NCI-H2107 treated with DMSO at 0.1 percent for 48 hours (cell line): ENCODE measurements at regions not wholly inside any gene's neighbourhood (a gene's known extent, or its start where the extent isn't known, plus 50 kb on each side); places are given as distances from the start of the nearest gene placed in this dataset.

Source experiments
- DNase-seq: peaks from one replicate; lab custom pipeline; 2025; ENCODE audit not compliant: unreplicated experiment; lab: John Stamatoyannopoulos, UW

- no peak for DNase-seq
Measured at GRCh38 chr17:79506150-79506870, 104.5 kb downstream of the RBFOX3 start.

GRCh38 chr17:79505199-79505598, 105.7 kb downstream of the RBFOX3 start:
- no peak for DNase-seq

GRCh38 chr17:79504181-79504605, 106.7 kb downstream of the RBFOX3 start:
- DNase-seq: no peak

GRCh38 chr17:79503126-79503839, 107.6 kb downstream of the RBFOX3 start:
- no peak for DNase-seq

- DNase-seq: no peak
Measured at GRCh38 chr17:79501910-79502309, 108.9 kb downstream of the RBFOX3 start.

GRCh38 chr17:79500745-79501618, 109.9 kb downstream of the RBFOX3 start:
- DNase-seq: no peak

- no peak for DNase-seq
Measured at GRCh38 chr17:79498854-79499253, 112.0 kb downstream of the RBFOX3 start.

- no peak for DNase-seq
Measured at GRCh38 chr17:79497777-79498348, 113.0 kb downstream of the RBFOX3 start.

- no peak for DNase-seq
Measured at GRCh38 chr17:79496422-79497005, 114.3 kb downstream of the RBFOX3 start.

- no peak for DNase-seq
Measured at GRCh38 chr17:79495665-79496064, 115.2 kb downstream of the RBFOX3 start.

- DNase-seq: no peak
Measured at GRCh38 chr17:79491006-79491405, 119.8 kb downstream of the RBFOX3 start.

GRCh38 chr17:79490530-79490929, 120.3 kb downstream of the RBFOX3 start:
- peak; percentile 25 for DNase-seq

- no peak for DNase-seq
Measured at GRCh38 chr17:79487149-79487548, 123.7 kb downstream of the RBFOX3 start.

GRCh38 chr17:79485991-79486390, 124.9 kb downstream of the RBFOX3 start:
- no peak for DNase-seq

GRCh38 chr17:79485419-79485985, 125.3 kb downstream of the RBFOX3 start:
- DNase-seq: no peak

- no peak for DNase-seq
Measured at GRCh38 chr17:79484600-79485418, 126.0 kb downstream of the RBFOX3 start.

GRCh38 chr17:79483842-79484241, 127.0 kb downstream of the RBFOX3 start:
- no peak for DNase-seq

GRCh38 chr17:79482727-79483521, 127.9 kb downstream of the RBFOX3 start:
- no peak for DNase-seq

GRCh38 chr17:79479876-79480275, 131.0 kb downstream of the RBFOX3 start:
- no peak for DNase-seq
